ENCODE measurements at regions not wholly inside any gene's neighbourhood (a gene's known extent, or its start where the extent isn't known, plus 50 kb on each side); places are given as distances from the start of the nearest gene placed in this dataset.

- no peak for DNase-seq (ENCODE audit: low spot score)
Observed at GRCh38 chr18:70453058-70453775, 164.4 kb downstream of the SOCS6 start.

GRCh38 chr18:70452501-70452900 is 163.7 kb downstream of the SOCS6 start:
- no peak for DNase-seq (ENCODE audit: low spot score)

- peak; percentile 20 for DNase-seq (ENCODE audit: low spot score)
Observed at GRCh38 chr18:70450426-70451253, 161.8 kb downstream of the SOCS6 start.

GRCh38 chr18:70448588-70448987 is 159.7 kb downstream of the SOCS6 start:
- DNase-seq (ENCODE audit: low spot score): no peak

- no peak for DNase-seq (ENCODE audit: low spot score)
Observed at GRCh38 chr18:70446063-70446462, 157.2 kb downstream of the SOCS6 start.

- DNase-seq (ENCODE audit: low spot score): no peak
Observed at GRCh38 chr18:70442933-70443332, 154.1 kb downstream of the SOCS6 start.

GRCh38 chr18:70432804-70433400 is 144.1 kb downstream of the SOCS6 start:
- no peak for DNase-seq (ENCODE audit: low spot score)

- DNase-seq (ENCODE audit: low spot score): peak; percentile 58
Observed at GRCh38 chr18:70431203-70431624, 142.4 kb downstream of the SOCS6 start.

- DNase-seq (ENCODE audit: low spot score): no peak
Observed at GRCh38 chr18:70430501-70431173, 141.8 kb downstream of the SOCS6 start.

GRCh38 chr18:70429847-70430500 is 141.1 kb downstream of the SOCS6 start:
- DNase-seq (ENCODE audit: low spot score): no peak

GRCh38 chr18:70428439-70428838 is 139.6 kb downstream of the SOCS6 start:
- no peak for DNase-seq (ENCODE audit: low spot score)

GRCh38 chr18:70426818-70427217 is 138.0 kb downstream of the SOCS6 start:
- no peak for DNase-seq (ENCODE audit: low spot score)

GRCh38 chr18:70425236-70425635 is 136.4 kb downstream of the SOCS6 start:
- DNase-seq (ENCODE audit: low spot score): no peak

GRCh38 chr18:70423988-70424387 is 135.1 kb downstream of the SOCS6 start:
- peak; percentile 50 for DNase-seq (ENCODE audit: low spot score)

GRCh38 chr18:70423120-70423519 is 134.3 kb downstream of the SOCS6 start:
- peak; percentile 17 for DNase-seq (ENCODE audit: low spot score)

- DNase-seq (ENCODE audit: low spot score): peak; percentile 33
Observed at GRCh38 chr18:70422391-70422965, 133.6 kb downstream of the SOCS6 start.

GRCh38 chr18:70421471-70422390 is 132.9 kb downstream of the SOCS6 start:
- DNase-seq (ENCODE audit: low spot score): peak; percentile 96

- DNase-seq (ENCODE audit: low spot score): peak; percentile 21
Observed at GRCh38 chr18:70420146-70420898, 131.5 kb downstream of the SOCS6 start.

- peak; percentile 25 for DNase-seq (ENCODE audit: low spot score)
Observed at GRCh38 chr18:70419526-70419925, 130.7 kb downstream of the SOCS6 start.

Data from kidney tubule cell (primary cell).